Colonic mucosa (tissue), 4 donors: ENCODE measurements at regions not wholly inside any gene's neighbourhood (a gene's known extent, or its start where the extent isn't known, plus 50 kb on each side); places are given as distances from the start of the nearest gene placed in this dataset.
"Not testable (repeated sequence)": the region's sequence is repeated elsewhere in the genome, so short reads cannot be mapped to it uniquely, and the experiment has no call there.

Experiments
- DNase-seq: peaks from one replicate; pipeline ENCODE4 v3.0.0-alpha.2; 2020
- H3K27ac ChIP-seq: fragments of 200-600 bp; one replicate; pipeline ENCODE4 v1.8.0; 2021
- H3K27me3 ChIP-seq: fragments of 200-600 bp; one replicate; pipeline ENCODE4 v1.8.0; 2021
- H3K36me3 ChIP-seq: fragments of 200-600 bp; one replicate; pipeline ENCODE4 v1.8.0; 2021
- H3K4me1 ChIP-seq: fragments of 200-600 bp; one replicate; pipeline ENCODE4 v1.8.0; 2021; ENCODE audit warnings: mild to moderate bottlenecking
- H3K4me3 ChIP-seq: fragments of 200-600 bp; one replicate; pipeline ENCODE4 v1.8.0; 2021
- H3K9ac ChIP-seq, 2 donors: one replicate each; pipeline ENCODE4 v1.7.0; 2013; ENCODE audit warnings: control low read depth in 2 of 2, low read depth in 2 of 2, low read length in 2 of 2
- H3K9me3 ChIP-seq: fragments of 200-600 bp; one replicate; pipeline ENCODE4 v1.8.0; 2021
- CTCF ChIP-seq: fragments of 200-600 bp; IDR thresholded peaks from one replicate; pipeline ENCODE4 v1.8.0; 2022; ENCODE audit warnings: antibody characterized with exemption, mild to moderate bottlenecking
- intact Hi-C: fragments of 100-400 bp; cut with DNase I; formaldehyde crosslinking; loops from one replicate; pipeline ENCODE4 v1.14.1; 2022
- donor health status: healthy.
- donor health status: DM: no; HTN: no; CAD: no.
- donor health status: DM: no; HTN: no; CAD: no.

DNA sequence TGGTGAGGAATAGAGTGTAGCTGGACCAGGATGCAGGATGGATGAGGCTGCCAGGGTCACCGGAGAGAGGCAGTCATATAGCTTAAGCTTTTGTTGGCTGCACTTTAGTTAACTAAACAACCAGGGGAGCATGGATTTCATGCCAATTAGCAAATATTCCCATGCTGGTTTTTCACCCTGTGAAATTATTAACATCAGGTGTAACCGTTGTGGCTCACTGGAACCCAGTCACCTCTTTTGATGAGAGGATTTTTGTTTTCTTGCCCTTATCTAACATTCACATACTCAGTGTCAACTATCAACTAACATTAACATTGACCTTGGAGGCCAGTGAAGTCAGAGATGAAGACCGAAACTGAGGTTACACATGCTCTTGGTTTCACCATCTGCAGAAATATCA lies 97.2 kb upstream of the BASP1 start:
- Histone ChIP-seq H3K9ac (no peak overlapping the region), H3K36me3 (no peaks in the 10 kb centered on the region), H3K27ac (no peak overlapping the region), H3K9me3 (no peaks in the 10 kb centered on the region), H3K4me3 (no peak overlapping the region), H3K4me1 (no peaks in the 10 kb centered on the region), H3K27me3 (no peaks in the 10 kb centered on the region)
- intact Hi-C loops = no loop called here
- TF ChIP-seq CTCF = no peak
- no peak for DNase-seq

DNA sequence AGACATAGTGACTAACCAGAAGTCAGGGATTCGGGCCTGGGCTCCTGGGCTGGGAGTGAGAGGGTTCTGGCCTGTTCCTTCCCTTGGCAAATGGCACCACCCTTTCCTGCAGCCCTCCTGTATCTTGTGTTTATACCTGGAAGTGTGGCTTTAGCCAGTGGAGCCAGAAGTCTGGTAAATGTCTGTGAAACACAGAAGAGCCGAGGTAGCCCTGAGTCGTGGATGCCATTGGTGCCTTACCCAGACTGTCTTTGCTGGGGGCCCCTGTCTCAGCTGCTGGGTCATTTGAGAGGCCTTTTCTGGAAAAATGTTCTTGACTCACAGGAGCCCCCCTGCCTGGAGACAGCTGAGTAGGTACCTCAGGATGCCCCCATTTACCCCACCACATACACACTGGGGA lies 95.7 kb upstream of the BASP1 start:
- Histone ChIP-seq H3K9me3 (no peaks in the 10 kb centered on the region), H3K9ac (no peak overlapping the region), H3K4me1 (no peaks in the 10 kb centered on the region), H3K27me3 (no peaks in the 10 kb centered on the region), H3K4me3 (no peak overlapping the region), H3K27ac (no peak overlapping the region), H3K36me3 (no peaks in the 10 kb centered on the region)
- TF ChIP-seq CTCF = no peak
- intact Hi-C loops = no loop called here
- no peak for DNase-seq

DNA sequence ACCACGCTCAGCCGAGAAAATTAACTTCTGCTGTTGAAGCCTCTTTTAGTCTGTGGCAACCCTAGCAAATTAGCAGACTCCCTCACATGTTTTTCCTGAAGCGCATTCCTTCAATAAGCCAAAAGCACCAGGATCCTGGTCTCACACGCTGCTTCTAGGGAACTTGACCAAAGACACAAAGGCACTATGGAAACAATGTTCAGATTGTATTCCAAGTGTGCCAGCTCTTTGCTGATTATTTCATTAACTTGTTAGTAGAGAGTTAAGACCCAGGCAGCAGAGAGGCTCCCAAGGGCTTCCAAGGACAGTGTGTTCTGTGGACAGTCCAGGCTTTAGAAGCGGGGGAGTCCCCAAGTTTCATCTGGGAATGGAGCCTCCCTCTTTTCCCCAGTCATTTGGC lies 94.4 kb upstream of the BASP1 start:
- Histone ChIP-seq H3K36me3 (no peaks in the 10 kb centered on the region), H3K27ac (no peak overlapping the region), H3K27me3 (no peaks in the 10 kb centered on the region), H3K9me3 (no peaks in the 10 kb centered on the region), H3K9ac (no peak overlapping the region), H3K4me3 (no peak overlapping the region), H3K4me1 (no peaks in the 10 kb centered on the region)
- DNase-seq = no peak
- intact Hi-C loops = no loop called here
- no peak for TF ChIP-seq CTCF

GRCh38 chr5:17123773-17124172 lies 93.7 kb upstream of the BASP1 start:
- H3K9me3 ChIP-seq, H3K36me3 ChIP-seq, H3K4me3 ChIP-seq, DNase-seq, H3K4me1 ChIP-seq, H3K27ac ChIP-seq, H3K9ac ChIP-seq, H3K27me3 ChIP-seq, intact Hi-C loops: not testable (repeated sequence)

GRCh38 chr5:17127743-17128231 lies 89.6 kb upstream of the BASP1 start:
- H3K4me1 ChIP-seq = no peaks in the 10 kb centered on the region
- no peak for TF ChIP-seq CTCF
- no peaks in the 10 kb centered on the region for H3K9me3 ChIP-seq
- DNase-seq = no peak
- no peak overlapping the region for H3K9ac ChIP-seq
- H3K36me3 ChIP-seq = no peaks in the 10 kb centered on the region
- no peaks in the 10 kb centered on the region for H3K27me3 ChIP-seq
- intact Hi-C loops = no loop called here
- H3K4me3 ChIP-seq = no peak overlapping the region
- no peak overlapping the region for H3K27ac ChIP-seq

DNA sequence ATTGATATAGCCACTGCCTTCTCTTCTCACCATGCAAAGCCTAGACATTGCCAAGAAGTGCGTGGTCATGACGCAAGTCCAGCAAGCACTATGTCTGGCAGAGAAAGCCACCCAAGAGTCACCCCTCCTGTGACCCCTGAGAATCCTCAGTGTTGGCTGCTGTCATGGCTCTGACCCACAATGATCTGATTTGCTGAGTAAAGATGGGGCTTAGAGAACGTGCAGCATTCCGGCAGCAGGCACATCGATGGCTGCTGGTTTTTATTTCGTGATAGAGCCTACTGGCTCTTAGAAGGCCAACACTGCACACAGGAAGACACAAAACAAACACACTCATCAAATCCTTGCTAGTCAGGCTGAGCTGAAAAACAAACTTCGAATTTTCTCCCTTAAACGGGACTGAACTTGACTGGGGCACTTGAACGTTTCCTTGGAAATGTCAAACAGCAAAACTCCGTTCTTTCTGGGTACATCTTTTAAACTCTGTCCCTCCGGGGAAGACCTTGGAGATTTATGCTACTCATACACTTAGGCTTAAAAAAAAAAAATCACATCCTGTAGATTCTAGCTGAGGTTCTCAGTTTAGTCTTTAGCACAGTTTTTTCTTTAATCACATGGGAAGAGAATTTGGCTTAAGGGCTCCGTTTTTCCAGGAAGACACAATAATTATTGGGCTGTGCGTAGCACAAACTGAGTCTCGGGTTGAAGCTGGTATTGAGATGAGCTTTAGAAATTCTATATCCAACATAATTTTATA lies 88.2 kb upstream of the BASP1 start:
- no peak for DNase-seq
- no peaks in the 10 kb centered on the region for H3K36me3 ChIP-seq
- H3K27me3 ChIP-seq = no peaks in the 10 kb centered on the region
- peak overlapping the region in 1 of 2 donors; percentile 12 for H3K9ac ChIP-seq
- H3K4me1 ChIP-seq = no peaks in the 10 kb centered on the region
- no peak overlapping the region for H3K27ac ChIP-seq
- no peak for TF ChIP-seq CTCF
- no peaks in the 10 kb centered on the region for H3K9me3 ChIP-seq
- H3K4me3 ChIP-seq = no peak overlapping the region
- intact Hi-C loops = no loop called here

- not testable (repeated sequence) for H3K27me3 ChIP-seq, H3K9me3 ChIP-seq, DNase-seq, H3K36me3 ChIP-seq, H3K27ac ChIP-seq, H3K9ac ChIP-seq, H3K4me1 ChIP-seq, H3K4me3 ChIP-seq
- intact Hi-C loops = loop anchor here (5.0 kb wide), 1 partner anchor 193 kb away; the partner anchor contains the start of gene MYO10
Measured at GRCh38 chr5:17130302-17130701, 87.1 kb upstream of the BASP1 start.
